CD14-positive monocyte (primary cell): ENCODE measurements at regions not wholly inside any gene's neighbourhood (a gene's known extent, or its start where the extent isn't known, plus 50 kb on each side); places are given as distances from the start of the nearest gene placed in this dataset.

ENCODE experiments used
- DNase-seq, 3 donors: peaks; one replicate each; pipeline ENCODE4 v3.0.0-alpha.2; 2011 to 2022
- H2AFZ ChIP-seq: 2 replicates; pipeline ENCODE4 v1.6.0; 2012; ENCODE audit warnings: mild to moderate bottlenecking, low read depth, low read length, inconsistent platforms; ENCODE audit not compliant: insufficient read depth, poor library complexity, severe bottlenecking
- H3K27ac ChIP-seq, 2 donors: 1 replicate in 1 of 2; 2 replicates in 1 of 2; pipeline ENCODE4 v1.5.1; 2012 to 2013; ENCODE audit warnings: low read length in 2 of 2, control low read depth in 1 of 2, inconsistent platforms in 1 of 2, low read depth in 1 of 2, mild to moderate bottlenecking in 1 of 2
- H3K27me3 ChIP-seq, 2 donors: one replicate each; pipeline versions ENCODE4 v1.6.0 to v1.6.1; 2011 to 2013; ENCODE audit warnings: low read length in 2 of 2; ENCODE audit not compliant: control insufficient read depth in 2 of 2, insufficient read depth in 2 of 2
- H3K36me3 ChIP-seq, 2 donors: replicated peaks in 1 of 2; 1 replicate in 1 of 2; 2 replicates in 1 of 2; pipeline versions ENCODE4 v1.5.1 to v1.6.1; 2012 to 2013; ENCODE audit warnings: low read length in 2 of 2, control low read depth in 1 of 2, inconsistent platforms in 1 of 2, mild to moderate bottlenecking in 1 of 2; ENCODE audit not compliant: insufficient read depth in 2 of 2, control insufficient read depth in 1 of 2
- H3K4me1 ChIP-seq, 2 donors: 1 replicate in 1 of 2; 2 replicates in 1 of 2; pipeline versions ENCODE4 v1.5.1 to v1.6.1; 2012 to 2013; ENCODE audit warnings: low read length in 2 of 2, control low read depth in 1 of 2, inconsistent platforms in 1 of 2, mild to moderate bottlenecking in 1 of 2, moderate library complexity in 1 of 2; ENCODE audit not compliant: insufficient read depth in 2 of 2, control insufficient read depth in 1 of 2
- H3K4me2 ChIP-seq: replicated peaks from 2 replicates; pipeline ENCODE3; 2012; ENCODE audit warnings: low read length, moderate library complexity, mild to moderate bottlenecking; ENCODE audit not compliant: poor library complexity, severe bottlenecking; ENCODE audit errors: extremely low read depth
- H3K4me3 ChIP-seq, 3 experiments: fragments of 200-600 bp in 1 of 3; sonication (generic) in 1 of 3; replicated peaks in 1 of 3; 1 replicate in 2 of 3; 2 replicates in 1 of 3; pipeline ENCODE4 v1.5.1; 2011 to 2013; ENCODE audit warnings: low read length in 3 of 3, mild to moderate bottlenecking in 3 of 3, control low read depth in 2 of 3, low read depth in 2 of 3, inconsistent platforms in 1 of 3, moderate library complexity in 1 of 3
- H3K79me2 ChIP-seq: 2 replicates; pipeline ENCODE4 v1.6.0; 2012; ENCODE audit warnings: mild to moderate bottlenecking, control low read depth, inconsistent platforms, low read length, moderate library complexity; ENCODE audit not compliant: insufficient read depth
- H3K9ac ChIP-seq: 2 replicates; pipeline ENCODE4 v1.6.0; 2017; ENCODE audit warnings: low read length, mild to moderate bottlenecking; ENCODE audit not compliant: insufficient read depth, poor library complexity, severe bottlenecking
- H3K9me3 ChIP-seq, 2 donors: replicated peaks in 1 of 2; 1 replicate in 1 of 2; 2 replicates in 1 of 2; pipeline versions ENCODE4 v1.5.1 to v1.6.1; 2012 to 2013; ENCODE audit warnings: low read length in 2 of 2, control low read depth in 1 of 2; ENCODE audit not compliant: control insufficient read depth in 1 of 2, insufficient read depth in 1 of 2
- H4K20me1 ChIP-seq: 2 replicates; pipeline ENCODE4 v1.6.0; 2012; ENCODE audit warnings: mild to moderate bottlenecking, low read length, control low read depth, moderate library complexity; ENCODE audit not compliant: insufficient read depth
- H3K27ac Mint-ChIP-seq, 7 donors: one replicate each; pipeline ENCODE4 v1.8.0; 2020; ENCODE audit warnings: mild to moderate bottlenecking in 7 of 7, mixed read lengths in 7 of 7, moderate library complexity in 6 of 7, inconsistent platforms in 2 of 7
- H3K27me3 Mint-ChIP-seq, 3 donors: one replicate each; pipeline ENCODE4 v1.8.0; 2021 to 2022; ENCODE audit warnings: low read depth in 3 of 3, mild to moderate bottlenecking in 3 of 3, mixed read lengths in 3 of 3, moderate library complexity in 3 of 3, inconsistent platforms in 1 of 3
- H3K36me3 Mint-ChIP-seq, 2 donors: one replicate each; pipeline ENCODE4 v1.8.0; 2020; ENCODE audit warnings: mixed read lengths in 2 of 2, inconsistent platforms in 1 of 2, mild to moderate bottlenecking in 1 of 2
- H3K4me1 Mint-ChIP-seq: one replicate; pipeline ENCODE4 v1.8.0; 2020; ENCODE audit warnings: mild to moderate bottlenecking, mixed read lengths
- H3K4me3 Mint-ChIP-seq, 2 donors: one replicate each; pipeline ENCODE4 v1.8.0; 2020; ENCODE audit warnings: mild to moderate bottlenecking in 2 of 2, mixed read lengths in 2 of 2, moderate library complexity in 1 of 2
- H3K9me3 Mint-ChIP-seq, 7 donors: one replicate each; pipeline ENCODE4 v1.8.0; 2020 to 2022; ENCODE audit warnings: mixed read lengths in 7 of 7, mild to moderate bottlenecking in 6 of 7, moderate library complexity in 6 of 7, inconsistent platforms in 2 of 7
- WGBS: methylation state at CpG from one replicate; pipeline ENCODE4 v1.1.5; 2013; ENCODE audit warnings: missing lambda C conversion rate; ENCODE audit not compliant: insufficient coverage; 5-methylcytosine and 5-hydroxymethylcytosine counted together
- intact Hi-C, 2 donors: fragments of 100-400 bp; cut with micrococcal nuclease; formaldehyde crosslinking; loops; one replicate each; pipeline versions ENCODE4 v1.15.0 to v1.15.1; 2023
- TF ChIP-seq, protein P1 (sequence below): fragments of 200-600 bp; IDR thresholded peaks from one replicate; pipeline ENCODE4 v1.8.0; 2022; ENCODE audit warnings: antibody characterized with exemption, mild to moderate bottlenecking

DNA sequence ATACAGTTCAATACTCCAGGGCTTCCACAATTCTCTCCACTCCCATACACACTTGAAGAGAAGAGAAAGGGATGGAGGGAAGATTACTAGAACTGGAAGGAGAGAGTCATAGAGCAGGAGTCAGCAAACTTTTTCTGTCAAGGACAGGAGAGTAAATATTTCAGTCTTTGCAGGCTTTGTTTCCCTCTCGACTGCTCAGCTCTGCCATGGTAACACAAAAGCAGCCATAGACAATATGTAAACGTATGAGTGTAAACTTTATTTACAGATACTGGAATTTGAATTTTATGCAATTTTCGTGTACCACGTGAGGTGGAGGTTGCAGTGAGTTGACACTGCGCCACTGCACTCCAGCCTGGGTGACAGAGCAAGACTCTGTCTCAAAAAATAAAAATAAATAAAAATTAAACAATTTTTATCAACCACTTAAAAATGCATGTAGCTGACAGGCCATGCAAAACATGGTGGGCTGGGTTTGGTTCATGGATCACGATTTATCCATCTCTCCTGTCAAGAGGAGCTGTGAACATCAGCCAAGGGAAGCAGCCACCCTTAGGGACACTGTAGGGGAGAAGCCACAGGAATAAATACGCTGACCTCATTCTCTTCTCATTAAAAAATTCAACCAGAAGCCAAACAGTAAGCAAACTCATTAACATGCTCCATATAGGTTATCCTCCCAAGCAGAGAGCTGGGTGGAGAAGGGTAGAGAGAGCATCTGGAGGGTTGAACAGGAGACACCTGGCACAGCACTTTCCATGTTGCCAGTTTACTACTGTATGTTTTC lies 266.4 kb upstream of the FN1 start:
- Histone ChIP-seq H4K20me1 (no peaks in the 10 kb centered on the region), H3K4me2 (no peak overlapping the region), H3K4me3 (no peak overlapping the region), H3K9ac (no peak overlapping the region), H3K79me2 (no peaks in the 10 kb centered on the region), H3K9me3 (no peaks in the 10 kb centered on the region), H3K4me1 (peaks cover 51 to 65% of the 10 kb centered on the region in 2 donors), H3K36me3 (no peaks in the 10 kb centered on the region), H3K27me3 (no peaks in the 10 kb centered on the region), H2AFZ (no peak overlapping the region), H3K27ac (no peak overlapping the region)
- intact Hi-C loops = no loop called here
- peak overlapping the region in 5 of 7 donors; percentile 65 to 97 (median 95) for H3K27ac Mint-ChIP-seq
- H3K4me3 Mint-ChIP-seq = no peak overlapping the region
- no peaks in the 10 kb centered on the region for H3K36me3 Mint-ChIP-seq
- H3K9me3 Mint-ChIP-seq = peaks cover 0 to 7% (median 4%) of the 10 kb centered on the region in 7 donors
- H3K4me1 Mint-ChIP-seq = peaks cover 47% of the 10 kb centered on the region
- peaks cover 0 to 2% (median 2%) of the 10 kb centered on the region in 3 donors for H3K27me3 Mint-ChIP-seq
- TF ChIP-seq, protein P1, sequence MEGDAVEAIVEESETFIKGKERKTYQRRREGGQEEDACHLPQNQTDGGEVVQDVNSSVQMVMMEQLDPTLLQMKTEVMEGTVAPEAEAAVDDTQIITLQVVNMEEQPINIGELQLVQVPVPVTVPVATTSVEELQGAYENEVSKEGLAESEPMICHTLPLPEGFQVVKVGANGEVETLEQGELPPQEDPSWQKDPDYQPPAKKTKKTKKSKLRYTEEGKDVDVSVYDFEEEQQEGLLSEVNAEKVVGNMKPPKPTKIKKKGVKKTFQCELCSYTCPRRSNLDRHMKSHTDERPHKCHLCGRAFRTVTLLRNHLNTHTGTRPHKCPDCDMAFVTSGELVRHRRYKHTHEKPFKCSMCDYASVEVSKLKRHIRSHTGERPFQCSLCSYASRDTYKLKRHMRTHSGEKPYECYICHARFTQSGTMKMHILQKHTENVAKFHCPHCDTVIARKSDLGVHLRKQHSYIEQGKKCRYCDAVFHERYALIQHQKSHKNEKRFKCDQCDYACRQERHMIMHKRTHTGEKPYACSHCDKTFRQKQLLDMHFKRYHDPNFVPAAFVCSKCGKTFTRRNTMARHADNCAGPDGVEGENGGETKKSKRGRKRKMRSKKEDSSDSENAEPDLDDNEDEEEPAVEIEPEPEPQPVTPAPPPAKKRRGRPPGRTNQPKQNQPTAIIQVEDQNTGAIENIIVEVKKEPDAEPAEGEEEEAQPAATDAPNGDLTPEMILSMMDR = no peak
- DNase-seq = no peak
- 83% methylated on average over 2 of the region's 7 CpGs for WGBS

DNA sequence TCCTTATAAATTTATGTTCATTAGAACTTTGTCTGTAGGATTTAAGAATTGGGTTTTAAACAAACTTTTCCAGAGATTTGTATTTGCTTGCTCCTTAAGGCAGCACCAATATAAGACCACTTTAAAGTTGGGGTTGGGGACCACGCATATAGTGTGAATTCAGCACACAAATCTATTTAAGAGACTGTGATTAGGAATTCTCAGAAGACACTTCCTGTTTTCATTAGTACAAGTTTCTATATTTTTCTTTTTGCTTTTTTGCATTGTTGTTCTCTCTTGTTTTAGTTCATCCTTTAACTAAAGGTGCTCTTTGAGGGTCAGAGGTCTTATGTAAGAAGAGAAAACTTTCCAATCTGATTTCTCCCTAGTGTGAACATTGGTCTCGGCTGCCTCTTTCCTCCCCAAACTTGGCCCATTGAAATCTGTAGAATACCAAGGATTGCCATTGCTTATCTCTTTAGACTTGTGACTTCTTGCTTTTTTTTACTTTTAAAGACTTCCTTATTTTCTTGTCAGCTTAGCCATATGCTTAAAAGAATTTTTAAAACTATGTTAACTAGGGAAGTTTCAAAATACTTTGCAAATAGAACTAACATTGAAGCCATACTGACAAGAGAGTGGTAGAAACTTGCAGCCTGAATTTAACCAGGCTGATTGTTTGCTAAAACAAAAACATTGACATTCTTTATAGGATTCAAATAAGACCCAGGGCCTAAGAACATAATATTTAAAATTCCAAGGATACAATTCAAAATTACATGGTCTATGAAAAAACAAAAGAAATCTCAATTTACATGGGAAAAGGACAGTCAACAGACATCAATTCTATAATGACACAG lies 264.1 kb upstream of the FN1 start:
- H4K20me1 ChIP-seq = no peaks in the 10 kb centered on the region
- peak overlapping the region in 1 of 3 experiments; percentile 36 for H3K4me3 ChIP-seq
- Mint-ChIP-seq H3K4me3 (peak overlapping the region in 1 of 2 donors; percentile 37), H3K27ac (peak overlapping the region; percentile 90 to 97 (median 93)), H3K36me3 (no peaks in the 10 kb centered on the region), H3K27me3 (peaks cover 0 to 2% (median 2%) of the 10 kb centered on the region in 3 donors), H3K4me1 (peaks cover 54% of the 10 kb centered on the region), H3K9me3 (peaks cover 0 to 7% (median 4%) of the 10 kb centered on the region in 7 donors)
- peak in 1 of 3 donors; percentile 52 for DNase-seq
- no CpG with 5 or more reads among the region's 2 CpGs for WGBS
- no peaks in the 10 kb centered on the region for H3K9me3 ChIP-seq
- no peak overlapping the region for H3K9ac ChIP-seq
- intact Hi-C loops = no loop called here
- peak overlapping the region; percentile 46 to 81 for H3K27ac ChIP-seq
- H2AFZ ChIP-seq = peak overlapping the region; percentile 9
- H3K27me3 ChIP-seq = no peaks in the 10 kb centered on the region
- H3K36me3 ChIP-seq = no peaks in the 10 kb centered on the region
- peaks cover 53 to 66% of the 10 kb centered on the region in 2 donors for H3K4me1 ChIP-seq
- peak overlapping the region; percentile 54 for H3K4me2 ChIP-seq
- TF ChIP-seq, protein P1 = no peak
- H3K79me2 ChIP-seq = no peaks in the 10 kb centered on the region
